Eye (tissue), 1 donor: ENCODE measurements at regions not wholly inside any gene's neighbourhood (a gene's known extent, or its start where the extent isn't known, plus 50 kb on each side); places are given as distances from the start of the nearest gene placed in this dataset.
"Not testable (repeated sequence)": the region's sequence is repeated elsewhere in the genome, so short reads cannot be mapped to it uniquely, and the experiment has no call there.

Source experiments
- DNase-seq: peaks from one replicate; pipeline ENCODE4 v3.0.0-alpha.2; 2015

GRCh38 chr9:129544761-129545160 is 76.1 kb downstream of the C9orf50 start:
- DNase-seq, result no peak

GRCh38 chr9:129542741-129543140 is 78.2 kb downstream of the C9orf50 start:
- DNase-seq, result no peak

GRCh38 chr9:129541270-129541669 is 79.6 kb downstream of the C9orf50 start:
- DNase-seq, result no peak

DNA sequence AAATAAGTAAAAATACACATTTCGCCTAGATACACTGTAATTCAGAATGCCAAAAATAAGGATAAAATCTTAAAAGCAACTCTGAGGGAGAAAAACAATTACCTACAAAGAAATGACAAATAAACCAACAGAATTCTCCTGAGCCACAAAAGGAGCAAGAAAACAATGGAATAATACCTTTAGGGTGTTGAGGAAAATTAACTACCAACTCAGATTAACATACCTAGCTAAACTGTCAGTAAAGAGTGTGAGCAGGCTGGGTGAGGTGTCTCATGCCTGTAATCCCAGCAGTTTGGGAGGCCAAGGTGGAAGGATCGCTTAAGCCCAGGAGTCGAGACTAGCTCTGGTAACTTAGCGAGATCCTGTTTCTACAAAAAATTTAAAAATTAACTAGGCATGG is 81.5 kb downstream of the C9orf50 start:
- DNase-seq, result no peak

DNA sequence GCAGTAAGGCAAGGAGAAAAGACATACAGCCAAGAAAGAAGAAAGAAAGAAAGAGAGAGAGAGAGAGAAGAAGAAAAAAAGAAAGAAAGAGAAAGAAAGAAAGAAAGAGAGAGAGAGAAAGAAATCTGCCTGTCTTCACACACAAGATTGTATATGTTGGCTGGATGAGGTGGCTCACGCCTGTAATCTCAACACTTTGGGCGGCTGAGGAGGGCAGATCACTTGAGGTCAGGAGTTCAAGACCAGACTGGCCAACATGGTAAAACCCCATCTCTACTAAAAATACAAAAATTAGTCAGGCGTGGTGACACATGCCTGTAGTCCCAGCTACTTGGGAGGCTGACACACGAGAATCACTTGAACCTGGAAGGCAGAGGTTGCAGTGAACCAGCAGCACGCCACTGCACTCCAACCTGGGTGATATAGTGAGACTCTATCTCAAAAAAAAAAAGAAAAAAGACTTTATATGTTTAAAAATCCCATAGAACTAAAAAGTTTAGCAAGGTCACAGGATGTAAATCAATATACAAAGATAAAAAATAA is 89.0 kb downstream of the C9orf50 start:
- not testable (repeated sequence) for DNase-seq

GRCh38 chr9:129527955-129528354 is 92.9 kb downstream of the C9orf50 start:
- not testable (repeated sequence) for DNase-seq

DNA sequence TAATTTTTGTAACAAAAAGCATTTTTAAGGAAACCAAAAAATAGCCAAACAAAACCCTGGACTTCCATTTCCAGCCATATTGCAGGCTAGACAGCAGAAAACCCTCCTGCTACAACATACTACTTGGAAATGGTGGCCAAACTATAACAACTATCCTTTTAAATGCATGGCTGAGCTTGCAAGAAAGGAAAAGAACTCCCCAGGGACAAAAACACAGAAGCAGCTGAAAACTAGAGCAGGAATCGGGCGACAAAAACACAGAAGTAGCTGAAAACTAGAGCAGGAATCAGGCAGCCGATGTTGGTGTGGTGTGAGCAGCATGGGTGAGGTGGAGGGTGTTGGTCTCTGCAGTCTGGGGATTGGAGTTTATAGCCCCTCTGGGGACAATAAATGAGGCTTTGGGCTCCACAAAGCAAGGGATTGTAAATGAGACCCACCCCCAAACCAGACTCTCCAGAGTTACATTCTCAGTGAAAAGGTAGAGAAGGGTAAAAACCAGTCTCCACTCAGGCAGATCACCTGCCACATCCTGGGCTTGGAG is 95.2 kb downstream of the C9orf50 start:
- DNase-seq, result peak; percentile 62

DNA sequence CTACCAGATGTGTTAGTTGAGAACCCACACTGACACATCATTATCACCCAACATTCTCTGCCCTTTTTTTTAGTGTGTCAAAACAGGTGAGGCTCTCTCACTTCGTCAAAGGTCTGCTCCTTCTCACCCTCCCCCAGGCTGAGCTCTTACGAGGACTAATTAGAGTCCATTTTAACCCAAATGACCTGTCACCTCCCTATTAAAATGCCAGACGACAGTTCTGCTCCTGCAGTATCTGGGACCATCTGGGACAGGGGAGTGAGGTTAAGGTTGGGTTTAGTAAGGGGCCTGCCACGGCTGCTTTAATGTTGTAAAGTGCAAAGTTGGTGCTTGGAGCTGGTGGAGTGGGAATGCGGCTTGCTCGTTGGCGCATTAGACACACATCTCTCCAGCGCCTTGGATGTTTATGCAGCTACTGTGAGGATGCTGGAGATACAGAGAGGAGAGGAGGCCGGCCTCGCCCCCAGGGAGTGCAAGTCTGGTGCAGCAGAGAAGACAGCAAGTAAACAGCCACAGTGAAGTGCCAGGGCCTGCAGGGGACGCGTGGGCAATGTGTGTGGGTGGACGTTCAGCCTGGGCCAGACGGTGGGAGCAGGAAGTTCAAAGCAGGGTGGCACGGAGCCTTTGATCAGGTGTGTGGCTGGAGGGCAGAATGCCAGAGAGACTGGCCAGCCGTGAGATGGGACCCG is 96.2 kb downstream of the C9orf50 start:
- DNase-seq, result peak; percentile 50

- no peak for DNase-seq
Observed at GRCh38 chr9:129523943-129524581, 96.8 kb downstream of the C9orf50 start.

DNA sequence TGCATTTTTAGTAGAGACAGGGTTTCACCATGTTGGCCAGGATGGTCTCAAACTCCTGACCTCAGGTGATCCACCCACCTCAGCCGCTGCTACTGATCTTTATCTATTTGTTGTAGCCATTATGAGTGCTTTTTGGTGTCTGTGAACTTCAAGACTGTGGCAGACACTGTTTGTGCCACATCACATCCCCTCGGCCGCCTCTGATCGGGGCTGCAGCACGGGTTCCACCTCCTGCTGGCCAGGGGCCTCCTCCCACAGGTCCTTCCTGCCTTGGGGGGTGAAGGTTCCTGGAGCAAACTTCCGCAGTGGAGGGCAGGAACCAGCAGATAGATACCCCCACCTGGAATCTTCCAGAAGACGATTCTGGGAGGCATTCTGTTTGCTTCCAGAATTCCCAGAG is 98.5 kb downstream of the C9orf50 start:
- DNase-seq, result no peak

- DNase-seq, result no peak
Observed at GRCh38 chr9:129520082-129520481, 100.8 kb downstream of the C9orf50 start.

DNA sequence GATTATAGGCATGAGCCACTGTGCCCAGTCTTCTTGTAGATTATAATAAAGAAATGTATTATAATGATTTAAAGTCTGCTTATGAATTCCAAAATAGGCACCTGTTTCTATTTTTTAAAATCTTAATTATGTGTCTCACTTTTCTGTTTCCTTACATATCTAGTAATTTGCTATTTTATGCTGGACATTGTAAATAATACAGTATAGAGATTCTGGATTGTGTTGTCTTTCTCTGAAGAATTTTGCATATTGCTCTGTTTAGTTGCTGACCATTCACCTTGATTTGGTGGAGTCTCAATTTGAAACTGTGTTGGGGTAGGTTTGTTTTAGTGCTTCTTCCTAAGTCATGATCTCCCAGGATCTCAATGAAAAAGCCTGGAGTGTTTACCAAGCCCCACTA is 102.8 kb downstream of the C9orf50 start:
- no peak for DNase-seq

GRCh38 chr9:129517006-129517405 is 103.9 kb downstream of the C9orf50 start:
- no peak for DNase-seq

- no peak for DNase-seq
Observed at GRCh38 chr9:129514891-129515290, 106.0 kb downstream of the C9orf50 start.

DNA sequence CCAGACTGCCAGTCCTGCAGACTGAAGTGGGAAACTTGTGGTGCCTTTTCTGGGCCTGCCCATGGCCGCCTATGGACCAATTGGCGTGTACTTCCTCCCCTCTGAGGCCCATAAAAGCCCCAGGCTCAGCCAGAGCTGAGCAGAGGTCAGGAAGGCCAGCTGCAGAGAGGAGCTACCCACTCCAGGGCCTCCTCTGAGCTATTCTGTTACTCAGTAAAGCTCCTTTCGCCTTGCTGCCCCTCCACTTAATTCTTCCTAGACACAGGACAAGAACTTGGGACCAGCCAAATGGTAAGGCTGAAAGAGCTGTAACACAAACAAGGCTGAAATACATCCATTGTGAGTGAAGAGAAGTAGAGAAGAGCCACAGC is 106.4 kb downstream of the C9orf50 start:
- no peak for DNase-seq

- DNase-seq, result no peak
Observed at GRCh38 chr9:129513856-129514496, 106.9 kb downstream of the C9orf50 start.

GRCh38 chr9:129513282-129513681 is 107.6 kb downstream of the C9orf50 start:
- no peak for DNase-seq

DNA sequence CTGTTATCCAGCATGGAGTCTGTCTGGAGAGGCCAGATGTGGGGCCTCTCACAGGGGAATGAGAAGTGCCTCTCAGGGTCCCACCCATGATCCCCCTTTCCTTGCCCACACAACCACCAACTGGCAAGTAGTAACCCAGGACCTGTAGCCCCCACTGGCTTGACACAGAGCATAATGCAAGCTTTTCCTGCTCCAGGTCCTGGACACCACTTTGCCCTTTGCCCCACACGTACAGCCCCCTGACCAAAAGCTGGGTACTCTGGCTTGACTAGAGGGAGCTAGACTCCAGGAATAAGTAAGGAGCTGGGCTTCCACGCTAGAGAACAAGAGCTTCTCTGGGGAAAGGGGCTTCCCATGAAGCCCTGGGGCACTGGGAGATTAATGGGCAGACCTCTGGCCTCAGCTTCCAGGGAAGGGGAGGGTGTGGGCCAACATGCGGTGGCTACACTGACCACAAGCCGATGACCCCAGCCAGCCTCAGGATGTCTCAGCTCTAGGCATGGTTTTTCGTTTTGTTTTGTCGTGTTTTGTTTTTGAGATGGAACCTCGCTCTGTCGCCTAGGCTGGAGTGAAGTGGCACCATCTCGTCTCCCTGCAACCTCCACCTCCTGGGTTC is 109.5 kb downstream of the C9orf50 start:
- DNase-seq, result no peak

GRCh38 chr9:129509533-129509928 is 111.4 kb downstream of the C9orf50 start:
- no peak for DNase-seq

- no peak for DNase-seq
Observed at GRCh38 chr9:129507805-129508204, 113.1 kb downstream of the C9orf50 start.

DNA sequence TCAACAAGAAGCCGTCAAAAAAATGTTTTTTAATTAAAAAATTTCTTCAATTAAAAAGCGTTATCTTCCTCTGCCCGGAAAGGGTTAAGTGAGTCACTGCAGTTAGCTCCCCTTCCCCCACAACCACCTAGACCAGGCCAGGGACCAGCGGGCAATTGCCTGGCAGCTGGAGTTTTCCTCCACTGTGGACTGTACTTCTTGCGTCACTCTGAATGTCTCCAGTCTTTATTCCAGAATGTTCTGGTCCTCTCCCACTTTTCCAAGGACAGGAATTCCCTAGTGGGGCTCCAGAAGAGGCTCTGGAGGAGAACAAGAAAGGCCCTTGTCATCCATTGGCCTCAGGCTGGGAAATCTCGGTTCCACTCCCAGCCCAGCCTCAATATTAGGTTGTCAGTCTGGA is 114.0 kb downstream of the C9orf50 start:
- DNase-seq, result peak; percentile 64

DNA sequence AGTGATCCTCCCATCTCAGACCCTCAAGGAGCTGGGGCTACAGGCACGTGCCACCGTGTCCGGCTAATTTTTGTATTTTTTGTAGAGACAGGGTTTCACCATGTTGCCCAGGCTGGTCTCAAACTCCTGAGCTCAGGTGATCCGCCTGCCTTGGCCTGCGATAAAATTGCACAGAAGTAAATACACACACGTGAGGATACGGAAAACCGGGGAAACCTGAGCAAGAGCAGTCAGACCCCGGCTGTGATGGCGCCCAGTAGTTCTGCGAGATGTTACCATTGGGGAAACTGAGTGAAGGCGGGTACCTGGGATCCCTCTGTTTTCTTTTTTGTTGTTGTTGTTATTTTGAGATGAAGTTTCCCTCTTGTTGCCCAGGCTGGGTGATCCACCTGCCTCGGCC is 114.9 kb downstream of the C9orf50 start:
- DNase-seq, result no peak

DNA sequence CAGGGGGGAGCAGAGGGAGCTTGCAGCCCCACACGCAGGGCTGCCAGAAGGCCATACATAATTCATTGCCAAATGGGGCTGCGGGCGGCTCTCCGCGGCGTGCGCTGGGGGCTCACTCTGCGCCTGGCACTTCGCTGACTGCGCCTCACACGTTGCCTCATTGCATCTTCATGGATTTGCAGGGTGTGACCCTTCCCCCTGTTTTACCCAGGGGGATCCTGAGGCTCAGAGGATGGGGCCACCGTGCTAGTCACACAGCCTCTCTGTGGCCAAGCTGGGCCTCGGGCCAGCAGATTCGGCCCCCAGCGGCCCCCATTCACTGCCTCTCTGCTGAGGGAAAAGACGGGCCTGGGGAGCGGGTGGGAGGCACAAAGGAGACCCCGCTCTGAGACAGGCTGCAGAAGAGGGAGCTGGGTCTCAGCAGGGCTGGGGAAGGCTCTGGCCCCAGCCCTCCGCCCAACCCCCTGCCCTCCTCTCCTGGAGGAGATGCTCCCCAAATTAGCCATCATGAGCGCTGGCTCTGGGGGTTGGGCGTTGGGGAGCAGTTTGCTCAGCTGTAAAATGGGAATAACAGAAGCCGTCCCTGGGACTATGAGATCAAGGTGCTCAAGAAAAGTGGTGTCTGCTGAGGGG is 115.5 kb downstream of the C9orf50 start:
- peak; percentile 42 for DNase-seq
